ENCODE measurements at regions not wholly inside any gene's neighbourhood (a gene's known extent, or its start where the extent isn't known, plus 50 kb on each side); places are given as distances from the start of the nearest gene placed in this dataset.
A peak's percentile ranks its signal among the peaks of the same experiment; 100 is the strongest.

- no peak for DNase-seq (ENCODE audit: low spot score)
Observed at GRCh38 chr10:28811639-28812349, 134.5 kb downstream of the BAMBI start.

GRCh38 chr10:28812384-28813372 is 135.4 kb downstream of the BAMBI start:
- DNase-seq (ENCODE audit: low spot score) = no peak

GRCh38 chr10:28815681-28816080 is 138.4 kb downstream of the BAMBI start:
- no peak for DNase-seq (ENCODE audit: low spot score)

GRCh38 chr10:28822719-28823464 is 145.6 kb downstream of the BAMBI start:
- peak; percentile 53 for DNase-seq (ENCODE audit: low spot score)

DNA sequence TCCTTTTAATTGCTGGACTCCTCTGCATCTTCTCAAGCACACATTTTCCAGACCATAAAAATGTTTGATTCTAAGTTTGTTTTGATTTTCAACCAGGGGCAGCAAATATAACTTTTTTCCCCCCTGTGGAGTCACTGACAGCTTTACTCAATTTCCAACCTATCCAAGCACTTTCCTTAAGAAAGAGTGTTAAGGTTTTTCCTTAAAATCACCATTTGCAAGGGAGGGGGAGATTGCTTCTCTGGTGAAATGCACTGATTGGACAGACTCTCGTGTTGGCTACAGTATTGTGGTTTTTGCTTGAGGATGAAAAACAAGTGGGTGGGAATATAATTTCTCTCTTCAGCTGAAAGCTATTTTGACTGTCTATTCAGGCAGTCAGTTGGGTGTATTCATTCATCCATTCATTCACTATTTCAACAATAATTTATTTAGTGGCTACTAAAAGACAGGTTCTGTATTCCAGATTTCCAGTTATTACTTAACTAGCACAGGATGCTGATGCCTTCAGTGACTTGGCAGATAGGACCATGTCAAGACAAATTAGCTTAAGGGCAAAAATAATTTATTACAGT is 146.3 kb downstream of the BAMBI start:
- DNase-seq (ENCODE audit: low spot score) = no peak

DNA sequence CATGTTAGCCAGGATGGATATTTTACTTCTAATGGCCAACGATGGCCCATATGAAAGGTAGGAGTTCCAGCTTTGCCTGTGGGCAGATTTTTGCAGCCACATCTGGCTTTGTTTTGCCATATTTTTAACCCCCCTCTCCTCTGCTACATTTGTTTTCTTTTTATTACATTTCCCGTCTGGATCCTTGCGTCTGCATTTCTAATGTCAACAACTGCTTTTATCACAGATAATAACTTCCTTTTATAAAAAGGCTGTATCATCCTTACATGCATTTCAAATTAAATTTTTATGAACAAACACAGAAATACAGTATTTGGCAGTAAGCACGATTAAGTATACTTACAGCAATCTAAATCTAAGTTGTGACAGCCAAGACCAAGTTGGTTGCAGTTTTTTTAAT is 156.0 kb downstream of the BAMBI start:
- no peak for DNase-seq (ENCODE audit: low spot score)

DNA sequence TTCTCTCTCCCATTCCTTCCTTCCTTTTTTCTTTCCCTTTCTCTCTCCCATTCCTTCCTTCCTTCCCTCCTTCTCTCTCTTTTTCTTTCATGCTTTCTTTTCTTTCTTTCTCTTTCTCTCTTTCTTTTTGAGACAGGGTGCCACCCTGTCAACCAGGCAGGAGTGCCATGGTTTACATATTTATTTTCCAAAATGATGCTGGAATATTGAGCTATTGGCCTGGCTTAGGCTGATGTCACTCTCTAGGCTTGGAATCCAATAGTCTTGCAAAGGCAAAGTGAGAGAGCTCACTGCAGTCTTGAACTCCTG is 159.1 kb downstream of the BAMBI start:
- DNase-seq (ENCODE audit: low spot score) = no peak

- DNase-seq (ENCODE audit: low spot score) = no peak
Observed at GRCh38 chr10:28837613-28838390, 160.5 kb downstream of the BAMBI start.

GRCh38 chr10:28838908-28839307 is 161.6 kb downstream of the BAMBI start:
- no peak for DNase-seq (ENCODE audit: low spot score)

- no peak for DNase-seq (ENCODE audit: low spot score)
Observed at GRCh38 chr10:28839600-28840007, 162.3 kb downstream of the BAMBI start.

- DNase-seq (ENCODE audit: low spot score) = no peak
Observed at GRCh38 chr10:28840202-28840601, 162.9 kb downstream of the BAMBI start.

GRCh38 chr10:28840971-28841370 is 163.7 kb downstream of the BAMBI start:
- no peak for DNase-seq (ENCODE audit: low spot score)

- no peak for DNase-seq (ENCODE audit: low spot score)
Observed at GRCh38 chr10:28841625-28842024, 164.3 kb downstream of the BAMBI start.

GRCh38 chr10:28842321-28842720 is 165.0 kb downstream of the BAMBI start:
- no peak for DNase-seq (ENCODE audit: low spot score)

DNA sequence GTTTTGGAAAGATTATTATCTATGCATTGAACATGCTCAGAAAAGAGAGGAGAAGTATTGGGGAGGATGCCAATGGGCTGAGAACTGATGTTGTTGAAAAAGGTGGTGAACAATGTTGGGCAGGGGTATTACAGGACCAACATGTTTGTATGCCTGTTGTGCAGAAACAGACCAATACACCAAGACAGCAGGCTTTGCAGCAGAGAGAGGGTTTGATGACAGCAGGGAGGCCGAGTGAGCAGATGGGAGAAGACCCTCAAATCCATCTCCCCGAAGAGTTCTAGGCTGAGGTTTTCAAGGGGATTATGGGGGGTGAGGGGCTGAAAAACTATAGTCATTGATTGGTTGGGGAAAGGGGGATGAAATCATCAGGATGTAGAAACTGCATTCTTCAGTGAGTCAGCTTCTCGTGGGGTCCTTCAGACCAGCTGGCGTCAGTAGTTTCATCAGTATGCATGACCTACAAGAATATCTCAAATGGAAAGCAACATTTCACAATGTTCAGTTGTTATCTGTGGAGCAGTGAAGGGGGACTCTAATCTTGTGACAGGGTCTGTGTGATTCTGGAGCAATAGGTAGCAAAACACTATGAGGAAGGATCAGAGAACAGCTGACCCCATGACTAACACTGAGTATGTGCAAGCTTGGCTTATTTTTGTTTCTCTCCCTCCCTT is 167.8 kb downstream of the BAMBI start:
- DNase-seq (ENCODE audit: low spot score) = no peak

- no peak for DNase-seq (ENCODE audit: low spot score)
Observed at GRCh38 chr10:28849309-28849708, 172.0 kb downstream of the BAMBI start.

- DNase-seq (ENCODE audit: low spot score) = no peak
Observed at GRCh38 chr10:28849821-28850220, 172.5 kb downstream of the BAMBI start.

GRCh38 chr10:28850784-28851183 is 173.5 kb downstream of the BAMBI start:
- DNase-seq (ENCODE audit: low spot score) = no peak

DNA sequence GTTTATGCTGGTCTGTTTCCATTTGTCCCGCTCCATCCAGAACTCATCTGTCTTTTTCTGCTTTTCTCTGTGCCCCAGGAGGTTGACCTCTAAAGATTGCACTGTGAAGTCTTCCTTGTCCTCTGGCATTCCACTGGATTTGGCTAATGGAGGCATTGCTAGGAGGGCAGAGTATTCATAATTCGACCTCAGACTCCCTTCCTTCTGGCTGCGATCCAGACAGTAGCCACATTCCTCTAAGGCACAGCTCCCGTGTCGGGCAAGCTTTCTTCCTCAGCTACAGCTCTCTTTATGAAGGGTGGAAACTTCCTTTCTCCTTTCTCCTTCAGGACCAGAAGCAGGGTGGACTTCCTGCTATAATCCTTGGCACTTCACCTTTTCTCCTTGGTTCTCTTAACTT is 175.9 kb downstream of the BAMBI start:
- DNase-seq (ENCODE audit: low spot score) = no peak

GRCh38 chr10:28857164-28857563 is 179.8 kb downstream of the BAMBI start:
- no peak for DNase-seq (ENCODE audit: low spot score)

GRCh38 chr10:28858646-28859045 is 181.3 kb downstream of the BAMBI start:
- DNase-seq (ENCODE audit: low spot score) = no peak

All from HuH-7.5 (cell line).